ENCODE measurements at regions not wholly inside any gene's neighbourhood (a gene's known extent, or its start where the extent isn't known, plus 50 kb on each side); places are given as distances from the start of the nearest gene placed in this dataset.

DNA sequence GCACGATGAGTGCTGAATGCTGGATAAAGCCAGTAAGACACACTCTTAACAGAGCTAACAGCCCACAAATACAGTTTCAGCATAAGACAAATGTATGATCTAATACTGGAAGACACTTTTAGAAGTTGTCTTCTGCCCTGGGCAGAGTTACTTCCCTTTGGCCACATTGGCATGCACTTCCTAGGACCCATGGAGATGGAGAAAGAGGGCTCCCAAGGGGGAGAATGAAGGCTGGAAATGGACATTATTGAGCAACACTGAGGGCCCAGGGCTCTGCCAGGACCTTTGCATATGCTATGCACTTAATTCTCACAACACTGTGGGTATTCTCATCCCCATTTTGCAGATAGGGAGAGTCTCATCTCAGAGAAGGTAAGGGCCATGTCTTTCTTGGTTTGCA is 123.1 kb downstream of the ADAMTS15 start:
- ChIA-PET POLR2A (no interaction called here), CTCF (interaction anchor here (0.6 to 1.2 kb wide), 2 partner anchors 107 to 137 kb away, joined by 3 to 4 read pairs; no protein-coding TSS in a partner anchor)
- Mint-ChIP-seq H3K36me3 (ENCODE audit: insufficient read depth, unreplicated experiment) (no peaks in the 10 kb centered on the region), H3K4me3 (ENCODE audit: unreplicated experiment) (no peak overlapping the region), H3K27ac (ENCODE audit: low read depth, unreplicated experiment) (no peak overlapping the region), H3K4me1 (ENCODE audit: insufficient read depth, unreplicated experiment) (peaks cover 2% of the 10 kb centered on the region), H3K9me3 (ENCODE audit: unreplicated experiment) (no peaks in the 10 kb centered on the region), H3K27me3 (ENCODE audit: insufficient read depth, unreplicated experiment) (no peaks in the 10 kb centered on the region)
- intact Hi-C loops (cut with micrococcal nuclease): no loop called here
- TF ChIP-seq, protein P1, sequence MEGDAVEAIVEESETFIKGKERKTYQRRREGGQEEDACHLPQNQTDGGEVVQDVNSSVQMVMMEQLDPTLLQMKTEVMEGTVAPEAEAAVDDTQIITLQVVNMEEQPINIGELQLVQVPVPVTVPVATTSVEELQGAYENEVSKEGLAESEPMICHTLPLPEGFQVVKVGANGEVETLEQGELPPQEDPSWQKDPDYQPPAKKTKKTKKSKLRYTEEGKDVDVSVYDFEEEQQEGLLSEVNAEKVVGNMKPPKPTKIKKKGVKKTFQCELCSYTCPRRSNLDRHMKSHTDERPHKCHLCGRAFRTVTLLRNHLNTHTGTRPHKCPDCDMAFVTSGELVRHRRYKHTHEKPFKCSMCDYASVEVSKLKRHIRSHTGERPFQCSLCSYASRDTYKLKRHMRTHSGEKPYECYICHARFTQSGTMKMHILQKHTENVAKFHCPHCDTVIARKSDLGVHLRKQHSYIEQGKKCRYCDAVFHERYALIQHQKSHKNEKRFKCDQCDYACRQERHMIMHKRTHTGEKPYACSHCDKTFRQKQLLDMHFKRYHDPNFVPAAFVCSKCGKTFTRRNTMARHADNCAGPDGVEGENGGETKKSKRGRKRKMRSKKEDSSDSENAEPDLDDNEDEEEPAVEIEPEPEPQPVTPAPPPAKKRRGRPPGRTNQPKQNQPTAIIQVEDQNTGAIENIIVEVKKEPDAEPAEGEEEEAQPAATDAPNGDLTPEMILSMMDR (IDR thresholded peaks at IDR 0.05; ENCODE audit: unreplicated experiment): no peak
- no TSS peak for BruUV-seq (replicated peaks)
- no peak for DNase-seq (ENCODE audit: unreplicated experiment)

DNA sequence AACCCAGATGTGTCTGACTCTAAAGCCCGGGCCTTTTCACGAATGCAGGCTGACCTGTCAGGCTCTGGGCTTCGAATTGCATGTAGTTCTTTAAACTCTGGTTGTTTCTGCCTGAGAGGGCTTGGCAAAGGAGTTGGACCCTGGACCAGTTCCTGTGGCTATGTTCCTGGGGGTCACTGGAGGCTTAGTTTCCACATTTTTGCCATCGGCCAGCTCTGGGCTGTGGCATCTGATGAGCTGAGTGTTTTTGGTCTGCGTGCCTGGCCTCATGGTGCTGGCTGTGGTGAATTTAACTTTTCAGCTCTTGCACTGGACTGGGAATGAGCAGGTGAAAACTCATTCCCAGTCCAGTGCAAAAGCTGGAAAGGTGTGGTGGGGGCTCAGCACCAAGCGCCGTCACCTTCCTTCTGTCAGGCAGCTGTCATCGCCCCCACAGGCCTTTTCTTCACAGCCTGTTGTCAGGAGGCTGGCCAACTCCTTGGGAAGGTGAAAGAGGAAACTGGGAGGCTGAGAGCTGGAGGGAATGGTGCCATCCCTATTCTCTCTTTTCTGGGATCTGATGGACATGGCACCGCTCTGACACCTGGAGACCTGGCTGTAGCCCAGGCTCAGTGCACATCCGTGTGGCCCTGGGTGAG is 123.6 kb downstream of the ADAMTS15 start:
- POLR2A ChIA-PET: interaction anchor here (0.7 kb wide), 1 partner anchor 154 kb away, joined by 3 read pairs; no protein-coding TSS in a partner anchor
- BruUV-seq (replicated peaks): no TSS peak
- no peaks in the 10 kb centered on the region for H3K4me1 Mint-ChIP-seq (ENCODE audit: insufficient read depth, unreplicated experiment)
- no peak for DNase-seq (ENCODE audit: unreplicated experiment)
- no peaks in the 10 kb centered on the region for H3K36me3 Mint-ChIP-seq (ENCODE audit: insufficient read depth, unreplicated experiment)
- no peaks in the 10 kb centered on the region for H3K9me3 Mint-ChIP-seq (ENCODE audit: unreplicated experiment)
- no peaks in the 10 kb centered on the region for H3K27me3 Mint-ChIP-seq (ENCODE audit: insufficient read depth, unreplicated experiment)
- no peak overlapping the region for H3K27ac Mint-ChIP-seq (ENCODE audit: low read depth, unreplicated experiment)
- CTCF ChIA-PET: interaction anchor here (0.6 to 1.2 kb wide), 3 partner anchors 22 to 137 kb away, joined by 3 to 4 read pairs (median 3); no protein-coding TSS in a partner anchor
- no peak overlapping the region for H3K4me3 Mint-ChIP-seq (ENCODE audit: unreplicated experiment)
- TF ChIP-seq, protein P1 (IDR thresholded peaks at IDR 0.05; ENCODE audit: unreplicated experiment): no peak
- intact Hi-C loops (cut with micrococcal nuclease): no loop called here

DNA sequence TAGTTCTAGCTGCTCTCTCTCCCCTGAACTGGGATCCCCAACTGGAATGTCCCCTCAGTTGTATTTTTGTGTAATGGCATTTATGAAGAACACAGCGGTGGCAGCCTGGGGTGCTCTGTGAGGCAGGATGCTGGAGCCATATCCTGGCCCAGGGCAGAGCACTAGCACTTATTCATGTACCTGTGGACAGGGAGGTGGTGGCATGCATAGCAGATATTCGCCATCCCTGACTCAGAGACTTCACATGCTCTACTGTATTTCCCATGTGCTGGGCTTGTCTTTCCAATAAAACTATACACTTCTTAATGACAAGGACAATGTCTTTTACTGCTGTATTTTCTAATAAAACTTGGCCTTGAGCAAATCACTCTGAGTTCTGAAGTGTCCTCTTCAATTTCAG is 125.3 kb downstream of the ADAMTS15 start:
- TF ChIP-seq, protein P1 (IDR thresholded peaks at IDR 0.05; ENCODE audit: unreplicated experiment): no peak
- BruUV-seq (replicated peaks): no TSS peak
- DNase-seq (ENCODE audit: unreplicated experiment): no peak
- Mint-ChIP-seq H3K9me3 (ENCODE audit: unreplicated experiment) (no peaks in the 10 kb centered on the region), H3K27me3 (ENCODE audit: insufficient read depth, unreplicated experiment) (no peaks in the 10 kb centered on the region), H3K4me1 (ENCODE audit: insufficient read depth, unreplicated experiment) (no peaks in the 10 kb centered on the region), H3K36me3 (ENCODE audit: insufficient read depth, unreplicated experiment) (no peaks in the 10 kb centered on the region), H3K27ac (ENCODE audit: low read depth, unreplicated experiment) (no peak overlapping the region), H3K4me3 (ENCODE audit: unreplicated experiment) (no peak overlapping the region)
- intact Hi-C loops (cut with micrococcal nuclease): no loop called here
- ChIA-PET CTCF (interaction anchor here (0.7 kb wide), 1 partner anchor 139 kb away, joined by 3 read pairs; no protein-coding TSS in a partner anchor), POLR2A (no interaction called here)

DNA sequence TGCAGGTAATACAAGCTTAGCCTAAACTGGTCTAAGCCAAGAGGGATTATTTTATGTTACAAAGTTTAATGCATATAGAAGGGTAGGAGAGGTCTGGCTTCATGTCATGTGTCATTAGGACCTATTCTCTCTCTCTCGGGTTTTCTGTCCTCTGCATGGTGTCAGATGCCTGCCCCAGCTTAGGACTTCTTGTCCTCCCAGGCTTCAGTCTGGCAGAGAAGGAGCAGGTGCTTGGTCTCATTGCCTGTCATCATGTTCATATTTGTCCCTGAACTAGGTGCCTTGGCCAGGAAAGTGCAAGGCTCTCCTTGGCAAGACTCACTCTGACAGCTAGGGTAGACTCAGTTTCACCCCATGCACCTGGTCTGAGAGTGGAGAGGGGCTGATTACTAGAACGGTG is 126.3 kb downstream of the ADAMTS15 start:
- Mint-ChIP-seq H3K4me3 (ENCODE audit: unreplicated experiment) (no peak overlapping the region), H3K4me1 (ENCODE audit: insufficient read depth, unreplicated experiment) (no peaks in the 10 kb centered on the region), H3K9me3 (ENCODE audit: unreplicated experiment) (no peaks in the 10 kb centered on the region), H3K27me3 (ENCODE audit: insufficient read depth, unreplicated experiment) (no peaks in the 10 kb centered on the region), H3K36me3 (ENCODE audit: insufficient read depth, unreplicated experiment) (no peaks in the 10 kb centered on the region), H3K27ac (ENCODE audit: low read depth, unreplicated experiment) (no peak overlapping the region)
- ChIA-PET POLR2A (no interaction called here), CTCF (no interaction called here)
- no peak for DNase-seq (ENCODE audit: unreplicated experiment)
- TF ChIP-seq, protein P1 (IDR thresholded peaks at IDR 0.05; ENCODE audit: unreplicated experiment): no peak
- no TSS peak for BruUV-seq (replicated peaks)
- intact Hi-C loops (cut with micrococcal nuclease): no loop called here

Measured in MCF 10A (cell line).